ENCODE measurements at regions not wholly inside any gene's neighbourhood (a gene's known extent, or its start where the extent isn't known, plus 50 kb on each side); places are given as distances from the start of the nearest gene placed in this dataset.

DNA sequence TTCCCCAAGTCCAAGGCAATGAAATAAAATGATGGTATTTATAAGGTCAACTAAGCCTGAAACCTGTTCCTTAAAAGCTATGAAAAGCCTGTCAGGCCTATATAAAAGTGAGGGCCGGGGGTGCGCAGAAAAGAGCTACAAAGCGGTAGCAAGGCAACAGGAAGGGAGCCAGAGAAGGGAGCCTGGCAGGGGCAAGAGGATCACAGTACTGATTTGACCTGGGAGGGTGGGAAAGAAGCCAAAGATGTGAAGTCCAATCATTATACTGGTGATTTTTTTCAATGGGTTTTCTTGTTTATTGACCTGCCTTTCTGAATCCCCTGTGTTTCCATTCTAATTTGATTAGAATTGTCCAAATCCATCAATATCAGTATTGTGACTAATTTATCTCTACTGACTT, 64.3 kb upstream of the STT3B start:
- intact Hi-C loops (cut with micrococcal nuclease) = no loop called here
- no peak overlapping the region for H3K27ac Mint-ChIP-seq
- peaks cover 21 to 22% of the 10 kb centered on the region in 2 donors for H3K4me1 Mint-ChIP-seq
- no peaks in the 10 kb centered on the region for H3K9me3 ChIP-seq (ENCODE audit: control insufficient read depth, insufficient read depth, low read length)
- no peaks in the 10 kb centered on the region for H3K27me3 Mint-ChIP-seq (ENCODE audit: low read depth in 2 of 2)
- H3K36me3 Mint-ChIP-seq = no peaks in the 10 kb centered on the region
- no peak for DNase-seq
- H3K4me3 Mint-ChIP-seq = no peak overlapping the region
- H3K27me3 ChIP-seq (ENCODE audit: control insufficient read depth, insufficient read depth, low read length) = no peaks in the 10 kb centered on the region
- H3K4me1 ChIP-seq (ENCODE audit: control insufficient read depth, insufficient read depth, low read length) = peaks cover 15% of the 10 kb centered on the region
- no peak overlapping the region for H3K4me3 ChIP-seq (ENCODE audit: low read length)
- no peak for ATAC-seq
- no peak overlapping the region for H3K27ac ChIP-seq (ENCODE audit: low read length)
- WGBS (ENCODE audit: insufficient coverage) = 98% methylated on average over 3 of the region's 3 CpGs
- no peaks in the 10 kb centered on the region for H3K36me3 ChIP-seq (ENCODE audit: control insufficient read depth, insufficient read depth, low read length)
- peaks cover 0 to 3% of the 10 kb centered on the region in 2 donors for H3K9me3 Mint-ChIP-seq
- no peak for TF ChIP-seq CTCF (IDR thresholded peaks at IDR 0.05)

GRCh38 chr3:31469385-31469784, 63.3 kb upstream of the STT3B start:
- no peak for TF ChIP-seq CTCF (IDR thresholded peaks at IDR 0.05)
- DNase-seq = no peak
- no peak overlapping the region for H3K27ac Mint-ChIP-seq
- Histone ChIP-seq H3K4me3 (ENCODE audit: low read length) (no peak overlapping the region), H3K9me3 (ENCODE audit: control insufficient read depth, insufficient read depth, low read length) (no peaks in the 10 kb centered on the region), H3K36me3 (ENCODE audit: control insufficient read depth, insufficient read depth, low read length) (no peaks in the 10 kb centered on the region), H3K4me1 (ENCODE audit: control insufficient read depth, insufficient read depth, low read length) (peaks cover 7% of the 10 kb centered on the region), H3K27ac (ENCODE audit: low read length) (no peak overlapping the region), H3K27me3 (ENCODE audit: control insufficient read depth, insufficient read depth, low read length) (no peaks in the 10 kb centered on the region)
- H3K27me3 Mint-ChIP-seq (ENCODE audit: low read depth in 2 of 2) = no peaks in the 10 kb centered on the region
- H3K36me3 Mint-ChIP-seq = no peaks in the 10 kb centered on the region
- H3K9me3 Mint-ChIP-seq = peaks cover 0 to 3% of the 10 kb centered on the region in 2 donors
- peaks cover 16 to 17% of the 10 kb centered on the region in 2 donors for H3K4me1 Mint-ChIP-seq
- intact Hi-C loops (cut with micrococcal nuclease) = no loop called here
- WGBS (ENCODE audit: insufficient coverage) = 100% methylated on average over 1 of the region's 3 CpGs
- no peak overlapping the region for H3K4me3 Mint-ChIP-seq
- no peak for ATAC-seq

- Mint-ChIP-seq H3K27ac (peak overlapping the region; percentile 30 to 31), H3K36me3 (no peaks in the 10 kb centered on the region), H3K9me3 (peaks cover 0 to 3% of the 10 kb centered on the region in 2 donors), H3K4me3 (no peak overlapping the region), H3K27me3 (ENCODE audit: low read depth in 2 of 2) (peaks cover 4 to 6% of the 10 kb centered on the region in 2 donors), H3K4me1 (peaks cover 16 to 17% of the 10 kb centered on the region in 2 donors)
- TF ChIP-seq CTCF (IDR thresholded peaks at IDR 0.05) = no peak
- ATAC-seq = peak; percentile 24 to 75 (median 72)
- Histone ChIP-seq H3K4me1 (ENCODE audit: control insufficient read depth, insufficient read depth, low read length) (peaks cover 3% of the 10 kb centered on the region), H3K27me3 (ENCODE audit: control insufficient read depth, insufficient read depth, low read length) (no peaks in the 10 kb centered on the region), H3K36me3 (ENCODE audit: control insufficient read depth, insufficient read depth, low read length) (no peaks in the 10 kb centered on the region), H3K9me3 (ENCODE audit: control insufficient read depth, insufficient read depth, low read length) (no peaks in the 10 kb centered on the region), H3K4me3 (ENCODE audit: low read length) (no peak overlapping the region), H3K27ac (ENCODE audit: low read length) (no peak overlapping the region)
- intact Hi-C loops (cut with micrococcal nuclease) = no loop called here
- 71% methylated on average over 6 of the region's 7 CpGs for WGBS (ENCODE audit: insufficient coverage)
- DNase-seq = peak in 1 of 2 donors; percentile 50
Observed at GRCh38 chr3:31472479-31473390, 60.0 kb upstream of the STT3B start.
